ENCODE measurements at regions not wholly inside any gene's neighbourhood (a gene's known extent, or its start where the extent isn't known, plus 50 kb on each side); places are given as distances from the start of the nearest gene placed in this dataset.

- DNase-seq (no peak), ATAC-seq (no peak)
- no peaks in the 10 kb centered on the region for H3K36me3 ChIP-seq (ENCODE audit: control insufficient read depth in 2 of 3, insufficient read depth in 3 of 3, low read length in 3 of 3)
- no peak overlapping the region for H3K27ac ChIP-seq (ENCODE audit: low read depth, low read length)
- H3K27me3 Mint-ChIP-seq: peaks cover 0 to 39% (median 21%) of the 10 kb centered on the region in 5 donors
- no peaks in the 10 kb centered on the region for H3K4me1 ChIP-seq (ENCODE audit: control insufficient read depth in 2 of 2, insufficient read depth in 2 of 2, low read length in 2 of 2)
- no peaks in the 10 kb centered on the region for H3K36me3 Mint-ChIP-seq
- H3K9me3 ChIP-seq (ENCODE audit: control insufficient read depth in 2 of 3, low read length in 3 of 3): no peaks in the 10 kb centered on the region
- no peak overlapping the region for H3K4me3 Mint-ChIP-seq
- H3K4me1 Mint-ChIP-seq: peaks cover 0 to 2% (median 0%) of the 10 kb centered on the region in 7 donors
- CTCF ChIA-PET: no interaction called here
- no peak overlapping the region for H3K4me3 ChIP-seq (ENCODE audit: low read length)
- no peak overlapping the region for H3K27ac Mint-ChIP-seq
- H3K27me3 ChIP-seq (ENCODE audit: control insufficient read depth in 2 of 2, insufficient read depth in 2 of 2, low read length in 2 of 2): no peaks in the 10 kb centered on the region
- peaks cover 0 to 3% (median 0%) of the 10 kb centered on the region in 11 donors for H3K9me3 Mint-ChIP-seq
- POLR2A ChIA-PET: no interaction called here
- intact Hi-C loops (cut with micrococcal nuclease): no loop called here
Measured at GRCh38 chr4:3656416-3657356, 109.5 kb upstream of the ADRA2C start.

GRCh38 chr4:3655963-3656362 lies 110.2 kb upstream of the ADRA2C start:
- Mint-ChIP-seq H3K36me3 (no peaks in the 10 kb centered on the region), H3K27me3 (peaks cover 0 to 38% (median 21%) of the 10 kb centered on the region in 5 donors), H3K27ac (no peak overlapping the region), H3K4me3 (no peak overlapping the region), H3K9me3 (peaks cover 0 to 3% (median 0%) of the 10 kb centered on the region in 11 donors), H3K4me1 (peaks cover 0 to 2% (median 0%) of the 10 kb centered on the region in 7 donors)
- ChIA-PET CTCF (no interaction called here), POLR2A (no interaction called here)
- no peaks in the 10 kb centered on the region for H3K9me3 ChIP-seq (ENCODE audit: control insufficient read depth in 2 of 3, low read length in 3 of 3)
- H3K4me1 ChIP-seq (ENCODE audit: control insufficient read depth in 2 of 2, insufficient read depth in 2 of 2, low read length in 2 of 2): no peaks in the 10 kb centered on the region
- no peak overlapping the region for H3K27ac ChIP-seq (ENCODE audit: low read depth, low read length)
- intact Hi-C loops (cut with micrococcal nuclease): no loop called here
- no peaks in the 10 kb centered on the region for H3K36me3 ChIP-seq (ENCODE audit: control insufficient read depth in 2 of 3, insufficient read depth in 3 of 3, low read length in 3 of 3)
- ATAC-seq (no peak), DNase-seq (no peak)
- H3K27me3 ChIP-seq (ENCODE audit: control insufficient read depth in 2 of 2, insufficient read depth in 2 of 2, low read length in 2 of 2): no peaks in the 10 kb centered on the region
- no peak overlapping the region for H3K4me3 ChIP-seq (ENCODE audit: low read length)

- ChIA-PET CTCF (no interaction called here), POLR2A (no interaction called here)
- no peaks in the 10 kb centered on the region for H3K27me3 ChIP-seq (ENCODE audit: control insufficient read depth in 2 of 2, insufficient read depth in 2 of 2, low read length in 2 of 2)
- Mint-ChIP-seq H3K27ac (no peak overlapping the region), H3K27me3 (peaks cover 0 to 35% (median 16%) of the 10 kb centered on the region in 5 donors), H3K4me3 (no peak overlapping the region), H3K36me3 (no peaks in the 10 kb centered on the region), H3K4me1 (peaks cover 0 to 2% (median 0%) of the 10 kb centered on the region in 7 donors), H3K9me3 (peaks cover 0 to 2% (median 0%) of the 10 kb centered on the region in 11 donors)
- H3K27ac ChIP-seq (ENCODE audit: low read depth, low read length): no peak overlapping the region
- no peaks in the 10 kb centered on the region for H3K9me3 ChIP-seq (ENCODE audit: control insufficient read depth in 2 of 3, low read length in 3 of 3)
- no peaks in the 10 kb centered on the region for H3K36me3 ChIP-seq (ENCODE audit: control insufficient read depth in 2 of 3, insufficient read depth in 3 of 3, low read length in 3 of 3)
- intact Hi-C loops (cut with micrococcal nuclease): no loop called here
- DNase-seq (no peak), ATAC-seq (no peak)
- no peak overlapping the region for H3K4me3 ChIP-seq (ENCODE audit: low read length)
- no peaks in the 10 kb centered on the region for H3K4me1 ChIP-seq (ENCODE audit: control insufficient read depth in 2 of 2, insufficient read depth in 2 of 2, low read length in 2 of 2)
Measured at GRCh38 chr4:3655485-3655884, 110.7 kb upstream of the ADRA2C start.

GRCh38 chr4:3654036-3654807 lies 112.0 kb upstream of the ADRA2C start:
- Histone ChIP-seq H3K27ac (ENCODE audit: low read depth, low read length) (no peak overlapping the region), H3K4me3 (ENCODE audit: low read length) (no peak overlapping the region), H3K27me3 (ENCODE audit: control insufficient read depth in 2 of 2, insufficient read depth in 2 of 2, low read length in 2 of 2) (no peaks in the 10 kb centered on the region), H3K9me3 (ENCODE audit: control insufficient read depth in 2 of 3, low read length in 3 of 3) (no peaks in the 10 kb centered on the region), H3K4me1 (ENCODE audit: control insufficient read depth in 2 of 2, insufficient read depth in 2 of 2, low read length in 2 of 2) (no peaks in the 10 kb centered on the region), H3K36me3 (ENCODE audit: control insufficient read depth in 2 of 3, insufficient read depth in 3 of 3, low read length in 3 of 3) (no peaks in the 10 kb centered on the region)
- DNase-seq (no peak), ATAC-seq (no peak)
- Mint-ChIP-seq H3K36me3 (no peaks in the 10 kb centered on the region), H3K4me3 (no peak overlapping the region), H3K27ac (no peak overlapping the region), H3K4me1 (peaks cover 0 to 2% (median 0%) of the 10 kb centered on the region in 7 donors), H3K27me3 (peaks cover 0 to 31% (median 20%) of the 10 kb centered on the region in 5 donors), H3K9me3 (peaks cover 0 to 3% (median 0%) of the 10 kb centered on the region in 11 donors)
- CTCF ChIA-PET: no interaction called here
- intact Hi-C loops (cut with micrococcal nuclease): no loop called here
- POLR2A ChIA-PET: no interaction called here

- intact Hi-C loops (cut with micrococcal nuclease): no loop called here
- no peak overlapping the region for H3K27ac Mint-ChIP-seq
- ChIA-PET CTCF (no interaction called here), POLR2A (no interaction called here)
- no peaks in the 10 kb centered on the region for H3K36me3 Mint-ChIP-seq
- peaks cover 0 to 28% (median 14%) of the 10 kb centered on the region in 5 donors for H3K27me3 Mint-ChIP-seq
- no peaks in the 10 kb centered on the region for H3K4me1 Mint-ChIP-seq
- ATAC-seq: no peak
- H3K27me3 ChIP-seq (ENCODE audit: control insufficient read depth in 2 of 2, insufficient read depth in 2 of 2, low read length in 2 of 2): no peaks in the 10 kb centered on the region
- no peak overlapping the region for H3K27ac ChIP-seq (ENCODE audit: low read depth, low read length)
- no peak overlapping the region for H3K4me3 ChIP-seq (ENCODE audit: low read length)
- no peaks in the 10 kb centered on the region for H3K36me3 ChIP-seq (ENCODE audit: control insufficient read depth in 2 of 3, insufficient read depth in 3 of 3, low read length in 3 of 3)
- DNase-seq: no peak
- no peaks in the 10 kb centered on the region for H3K4me1 ChIP-seq (ENCODE audit: control insufficient read depth in 2 of 2, insufficient read depth in 2 of 2, low read length in 2 of 2)
- H3K9me3 ChIP-seq (ENCODE audit: control insufficient read depth in 2 of 3, low read length in 3 of 3): no peaks in the 10 kb centered on the region
- no peak overlapping the region for H3K4me3 Mint-ChIP-seq
- peaks cover 0 to 3% (median 0%) of the 10 kb centered on the region in 11 donors for H3K9me3 Mint-ChIP-seq
Measured at GRCh38 chr4:3652586-3652985, 113.6 kb upstream of the ADRA2C start.

GRCh38 chr4:3651267-3651845 lies 114.8 kb upstream of the ADRA2C start:
- Mint-ChIP-seq H3K27ac (no peak overlapping the region), H3K9me3 (peaks cover 0 to 3% (median 0%) of the 10 kb centered on the region in 11 donors), H3K36me3 (no peaks in the 10 kb centered on the region), H3K4me1 (no peaks in the 10 kb centered on the region), H3K4me3 (peak overlapping the region in 1 of 10 donors; percentile 34), H3K27me3 (peaks cover 0 to 22% (median 12%) of the 10 kb centered on the region in 5 donors)
- Histone ChIP-seq H3K36me3 (ENCODE audit: control insufficient read depth in 2 of 3, insufficient read depth in 3 of 3, low read length in 3 of 3) (no peaks in the 10 kb centered on the region), H3K4me3 (ENCODE audit: low read length) (no peak overlapping the region), H3K4me1 (ENCODE audit: control insufficient read depth in 2 of 2, insufficient read depth in 2 of 2, low read length in 2 of 2) (no peaks in the 10 kb centered on the region), H3K27me3 (ENCODE audit: control insufficient read depth in 2 of 2, insufficient read depth in 2 of 2, low read length in 2 of 2) (no peaks in the 10 kb centered on the region), H3K27ac (ENCODE audit: low read depth, low read length) (no peak overlapping the region), H3K9me3 (ENCODE audit: control insufficient read depth in 2 of 3, low read length in 3 of 3) (no peaks in the 10 kb centered on the region)
- ChIA-PET CTCF (no interaction called here), POLR2A (no interaction called here)
- intact Hi-C loops (cut with micrococcal nuclease): no loop called here
- DNase-seq (no peak), ATAC-seq (no peak)

Measured in naive thymus-derived CD4-positive, alpha-beta T cell (primary cell).